PC-9 (cell line): ENCODE measurements at regions not wholly inside any gene's neighbourhood (a gene's known extent, or its start where the extent isn't known, plus 50 kb on each side); places are given as distances from the start of the nearest gene placed in this dataset.

Source experiments
- EZH2 ChIP-seq: fragments of 200-600 bp; sonication (generic); IDR thresholded peaks from 2 replicates; pipeline ENCODE4 v1.8.0; 2017; ENCODE audit warnings: antibody characterized with exemption, low read depth
- TF ChIP-seq, protein P1 (sequence below): fragments of 200-600 bp; sonication (generic); conservative IDR thresholded peaks from 2 replicates; pipeline ENCODE4 v1.6.1; 2017; ENCODE audit warnings: mixed run types, antibody characterized with exemption, mild to moderate bottlenecking, moderate library complexity

DNA sequence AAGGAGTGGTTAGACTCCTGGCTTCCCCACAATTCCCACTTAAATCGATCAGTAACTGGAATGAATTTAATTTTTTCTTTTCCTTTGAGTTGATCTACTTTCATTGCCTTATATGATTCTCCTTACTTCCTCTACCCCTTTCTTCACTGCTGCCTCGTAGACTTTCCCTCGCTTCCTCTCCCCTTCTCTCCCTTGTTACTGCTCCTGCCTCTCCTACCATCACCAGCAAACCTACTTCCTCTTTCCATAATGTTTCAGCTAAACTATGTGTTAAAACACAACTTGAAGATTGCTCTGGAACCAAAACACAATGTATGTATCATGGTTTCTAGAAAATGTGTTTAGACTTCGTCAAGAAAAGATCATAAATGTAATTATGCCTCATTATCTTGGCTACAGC, 132.0 kb upstream of the TET2 start:
- TF ChIP-seq, protein P1, sequence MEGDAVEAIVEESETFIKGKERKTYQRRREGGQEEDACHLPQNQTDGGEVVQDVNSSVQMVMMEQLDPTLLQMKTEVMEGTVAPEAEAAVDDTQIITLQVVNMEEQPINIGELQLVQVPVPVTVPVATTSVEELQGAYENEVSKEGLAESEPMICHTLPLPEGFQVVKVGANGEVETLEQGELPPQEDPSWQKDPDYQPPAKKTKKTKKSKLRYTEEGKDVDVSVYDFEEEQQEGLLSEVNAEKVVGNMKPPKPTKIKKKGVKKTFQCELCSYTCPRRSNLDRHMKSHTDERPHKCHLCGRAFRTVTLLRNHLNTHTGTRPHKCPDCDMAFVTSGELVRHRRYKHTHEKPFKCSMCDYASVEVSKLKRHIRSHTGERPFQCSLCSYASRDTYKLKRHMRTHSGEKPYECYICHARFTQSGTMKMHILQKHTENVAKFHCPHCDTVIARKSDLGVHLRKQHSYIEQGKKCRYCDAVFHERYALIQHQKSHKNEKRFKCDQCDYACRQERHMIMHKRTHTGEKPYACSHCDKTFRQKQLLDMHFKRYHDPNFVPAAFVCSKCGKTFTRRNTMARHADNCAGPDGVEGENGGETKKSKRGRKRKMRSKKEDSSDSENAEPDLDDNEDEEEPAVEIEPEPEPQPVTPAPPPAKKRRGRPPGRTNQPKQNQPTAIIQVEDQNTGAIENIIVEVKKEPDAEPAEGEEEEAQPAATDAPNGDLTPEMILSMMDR = no peak
- no peak for TF ChIP-seq EZH2
